BJ (cell line): ENCODE measurements at regions not wholly inside any gene's neighbourhood (a gene's known extent, or its start where the extent isn't known, plus 50 kb on each side); places are given as distances from the start of the nearest gene placed in this dataset.

Experiments used
- CTCF ChIA-PET: fragments of 350-600 bp; formaldehyde crosslinking; extraction: SDS; loops from one replicate; lab custom pipeline; 2021; ENCODE audit warnings: antibody characterized with exemption, inconsistent platforms; lab: Yijun Ruan, JAX
- POLR2A ChIA-PET: fragments of 300-600 bp; sonication (Branson Sonifier 250); formaldehyde crosslinking; extraction: SDS; loops from one replicate; lab custom pipeline; 2021; ENCODE audit warnings: antibody characterized with exemption; lab: Charles Lee
- DNase-seq: peaks from one replicate; pipeline ENCODE4 v3.0.0-alpha.2; 2011; ENCODE audit warnings: low read depth
- H3K27me3 ChIP-seq: 2 replicates; pipeline ENCODE4 v1.6.0; 2011; ENCODE audit warnings: low read length; ENCODE audit not compliant: control insufficient read depth, insufficient read depth
- H3K36me3 ChIP-seq: 2 replicates; pipeline ENCODE4 v1.5.1; 2011; ENCODE audit warnings: low read length; ENCODE audit not compliant: control insufficient read depth, insufficient read depth
- H3K4me3 ChIP-seq: 2 replicates; pipeline ENCODE4 v1.5.1; 2011; ENCODE audit warnings: low read depth, mild to moderate bottlenecking, control low read depth, low read length
- CTCF ChIP-seq: IDR thresholded peaks from 2 replicates; pipeline ENCODE4 v1.5.1; 2011; ENCODE audit warnings: low read depth, mild to moderate bottlenecking, control low read depth, inconsistent platforms, low read length, moderate library complexity; ENCODE audit not compliant: insufficient read depth

GRCh38 chr2:16459606-16460005 is 206.0 kb downstream of the CYRIA start:
- TF ChIP-seq CTCF: no peak
- POLR2A ChIA-PET: no interaction called here
- H3K4me3 ChIP-seq: no peak overlapping the region
- DNase-seq: no peak
- H3K27me3 ChIP-seq: no peaks in the 10 kb centered on the region
- CTCF ChIA-PET: no interaction called here
- no peaks in the 10 kb centered on the region for H3K36me3 ChIP-seq

- CTCF ChIA-PET: no interaction called here
- no peak for TF ChIP-seq CTCF
- Histone ChIP-seq H3K27me3 (no peaks in the 10 kb centered on the region), H3K4me3 (no peak overlapping the region), H3K36me3 (no peaks in the 10 kb centered on the region)
- DNase-seq: no peak
- POLR2A ChIA-PET: no interaction called here
Measured at GRCh38 chr2:16454621-16455020, 211.0 kb downstream of the CYRIA start.

DNA sequence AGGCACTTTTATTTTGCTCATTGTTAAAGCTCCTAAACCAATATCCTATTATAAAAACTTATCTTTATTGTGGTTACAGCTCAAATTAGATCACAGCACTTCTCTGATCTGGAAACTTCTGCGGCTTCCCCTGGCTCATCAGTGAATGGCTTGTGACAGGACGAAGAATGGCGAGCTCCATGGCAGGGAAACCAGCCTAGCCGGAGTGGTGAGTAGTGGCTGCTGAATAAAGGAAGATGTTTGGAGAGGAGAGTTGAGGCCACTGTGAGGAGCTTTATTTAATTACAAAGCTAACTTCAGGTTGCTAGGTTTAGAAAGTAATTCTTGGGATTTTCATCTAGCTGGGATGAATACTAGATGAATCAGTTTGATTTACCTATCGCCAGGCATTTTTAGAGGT is 213.5 kb downstream of the CYRIA start:
- no peaks in the 10 kb centered on the region for H3K27me3 ChIP-seq
- DNase-seq: no peak
- no peaks in the 10 kb centered on the region for H3K36me3 ChIP-seq
- no peak for TF ChIP-seq CTCF
- POLR2A ChIA-PET: no interaction called here
- CTCF ChIA-PET: no interaction called here
- no peak overlapping the region for H3K4me3 ChIP-seq

DNA sequence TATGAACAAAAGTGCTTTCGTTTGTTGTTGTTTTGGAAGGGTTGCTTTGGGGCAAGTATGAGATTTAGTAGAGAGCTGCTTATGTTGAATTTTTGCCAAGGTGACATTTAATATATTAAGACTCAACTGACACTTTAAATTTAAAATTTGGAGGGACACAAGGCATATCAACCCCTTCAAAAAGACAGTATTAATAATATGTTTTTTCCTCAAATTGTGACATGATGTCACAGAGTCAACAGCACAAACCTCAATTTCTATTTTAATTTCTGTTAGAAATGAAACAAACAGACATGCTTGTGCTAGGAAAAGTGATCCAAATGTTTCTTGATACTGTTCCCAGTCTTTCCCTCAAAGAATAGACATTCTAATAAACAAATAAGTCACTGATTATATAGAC is 218.9 kb downstream of the CYRIA start:
- no peak for TF ChIP-seq CTCF
- H3K4me3 ChIP-seq: no peak overlapping the region
- ChIA-PET POLR2A (no interaction called here), CTCF (no interaction called here)
- H3K36me3 ChIP-seq: no peaks in the 10 kb centered on the region
- DNase-seq: no peak
- no peaks in the 10 kb centered on the region for H3K27me3 ChIP-seq

- POLR2A ChIA-PET: no interaction called here
- Histone ChIP-seq H3K4me3 (no peak overlapping the region), H3K27me3 (no peaks in the 10 kb centered on the region), H3K36me3 (no peaks in the 10 kb centered on the region)
- DNase-seq: no peak
- CTCF ChIA-PET: no interaction called here
- TF ChIP-seq CTCF: no peak
Measured at GRCh38 chr2:16442971-16443370, 222.7 kb downstream of the CYRIA start.
